H1 (cell line): ENCODE measurements at regions not wholly inside any gene's neighbourhood (a gene's known extent, or its start where the extent isn't known, plus 50 kb on each side); places are given as distances from the start of the nearest gene placed in this dataset.

ENCODE experiments used
- CTCF ChIA-PET: fragments of 300-600 bp; sonication (Branson Sonifier 250); formaldehyde crosslinking; loops from one replicate; lab custom pipeline; 2021; ENCODE audit not compliant: partially characterized antibody; lab: Charles Lee
- POLR2A ChIA-PET: fragments of 300-600 bp; sonication (Branson Sonifier 250); formaldehyde crosslinking; loops from one replicate; lab custom pipeline; 2021; ENCODE audit warnings: inconsistent platforms; ENCODE audit not compliant: partially characterized antibody; lab: Charles Lee
- DNase-seq, 2 experiments: peaks; one replicate each; pipeline versions ENCODE4 v3.0.0 to v3.0.0-alpha.2; 2010 to 2022; ENCODE audit warnings: low spot score in 2 of 2, low read depth in 1 of 2, mixed read lengths in 1 of 2
- FAIRE-seq: peaks from 2 replicates; lab custom pipeline; 2011; peaks lifted over from hg19 to GRCh38; lab: Jason Lieb, UNC
- H2AFZ ChIP-seq: 2 replicates; pipeline ENCODE4 v1.8.1; 2012; ENCODE audit warnings: low read length, inconsistent platforms
- H2AK5ac ChIP-seq: 2 replicates; pipeline ENCODE4 v1.6.1; 2013; ENCODE audit warnings: low read depth, low read length
- H2BK120ac ChIP-seq: replicated peaks from 2 replicates; pipeline ENCODE3; 2013; ENCODE audit warnings: low read depth, low read length, inconsistent platforms
- H2BK12ac ChIP-seq: 2 replicates; pipeline ENCODE4 v1.6.1; 2013; ENCODE audit warnings: low read depth, low read length
- H2BK15ac ChIP-seq: 2 replicates; pipeline ENCODE4 v1.6.1; 2013; ENCODE audit warnings: low read length
- H2BK20ac ChIP-seq: 2 replicates; pipeline ENCODE4 v1.6.1; 2013; ENCODE audit warnings: low read length
- H2BK5ac ChIP-seq: 2 replicates; pipeline ENCODE4 v1.6.1; 2013; ENCODE audit warnings: low read depth, low read length
- H3K14ac ChIP-seq: 2 replicates; pipeline ENCODE4 v1.6.1; 2013; ENCODE audit warnings: inconsistent platforms; ENCODE audit not compliant: insufficient read length
- H3K18ac ChIP-seq: 2 replicates; pipeline ENCODE4 v1.6.1; 2013; ENCODE audit warnings: low read length; ENCODE audit errors: extremely low read depth
- H3K23ac ChIP-seq: 2 replicates; pipeline ENCODE4 v1.6.1; 2013; ENCODE audit warnings: inconsistent platforms; ENCODE audit not compliant: insufficient read length
- H3K23me2 ChIP-seq: 2 replicates; pipeline ENCODE4 v1.6.1; 2013; ENCODE audit warnings: low read depth, low read length
- H3K27ac ChIP-seq: 2 replicates; pipeline ENCODE4 v1.6.1; 2011; ENCODE audit warnings: low read depth, low read length, inconsistent platforms
- H3K27me3 ChIP-seq, 4 experiments: replicated peaks in 1 of 4; 1 replicate in 1 of 4; 2 replicates in 3 of 4; pipeline versions ENCODE4 v1.6.1 to v1.8.1; 2011 to 2013; ENCODE audit warnings: low read length in 3 of 4, mild to moderate bottlenecking in 3 of 4, inconsistent platforms in 2 of 4, mixed read lengths in 2 of 4, moderate library complexity in 1 of 4; ENCODE audit not compliant: control insufficient read depth in 3 of 4, insufficient read depth in 3 of 4; ENCODE audit errors: extremely low read depth in 1 of 4
- H3K36me3 ChIP-seq, 4 experiments: 2 replicates each; pipeline versions ENCODE4 v1.6.1 to v1.8.1; 2011 to 2013; ENCODE audit warnings: mild to moderate bottlenecking in 4 of 4, low read length in 3 of 4, moderate library complexity in 2 of 4, control low read depth in 1 of 4, inconsistent platforms in 1 of 4; ENCODE audit not compliant: insufficient read depth in 4 of 4, control insufficient read depth in 2 of 4
- H3K4ac ChIP-seq: replicated peaks from 2 replicates; pipeline ENCODE3; 2013; ENCODE audit warnings: low read length, low read depth, mixed read lengths, inconsistent platforms; ENCODE audit not compliant: insufficient read length
- H3K4me1 ChIP-seq, 4 experiments: replicated peaks in 1 of 4; 1 replicate in 1 of 4; 2 replicates in 3 of 4; pipeline versions ENCODE4 v1.6.1 to v1.8.1; 2011 to 2013; ENCODE audit warnings: low read length in 3 of 4, inconsistent platforms in 2 of 4, mixed read lengths in 1 of 4; ENCODE audit not compliant: insufficient read depth in 4 of 4, control insufficient read depth in 3 of 4
- H3K4me2 ChIP-seq, 2 experiments: 2 replicates each; pipeline versions ENCODE4 v1.6.1 to v1.8.1; 2011 to 2013; ENCODE audit warnings: low read depth in 2 of 2, low read length in 2 of 2, control low read depth in 1 of 2, inconsistent platforms in 1 of 2, mild to moderate bottlenecking in 1 of 2; ENCODE audit not compliant: insufficient read depth in 1 of 2
- H3K4me3 ChIP-seq, 4 experiments: fragments of 200-600, 300-600 bp in 1 of 4; sonication (generic), shearing (Covaris generic), sonication (Bioruptor Twin) in 1 of 4; 2 replicates each; pipeline versions ENCODE4 v1.5.1 to v1.8.1; 2011 to 2016; ENCODE audit warnings: low read length in 4 of 4, low read depth in 3 of 4, control low read depth in 2 of 4, inconsistent platforms in 2 of 4, mild to moderate bottlenecking in 2 of 4, mixed read lengths in 1 of 4, moderate library complexity in 1 of 4; ENCODE audit not compliant: insufficient read depth in 2 of 4; ENCODE audit errors: extremely low read depth in 1 of 4
- H3K56ac ChIP-seq: replicated peaks from 2 replicates; pipeline ENCODE3; 2013; ENCODE audit warnings: low read depth, mild to moderate bottlenecking, mixed read lengths, low read length, inconsistent platforms; ENCODE audit not compliant: insufficient read length
- H3K79me1 ChIP-seq: 2 replicates; pipeline ENCODE4 v1.6.1; 2013; ENCODE audit warnings: low read depth, low read length, control low read depth
- H3K79me2 ChIP-seq, 2 experiments: 2 replicates each; pipeline versions ENCODE4 v1.6.1 to v1.8.1; 2012 to 2013; ENCODE audit warnings: low read length in 2 of 2, mild to moderate bottlenecking in 2 of 2, inconsistent platforms in 1 of 2; ENCODE audit not compliant: insufficient read depth in 2 of 2, control insufficient read depth in 1 of 2
- H3K9ac ChIP-seq, 4 experiments: replicated peaks in 1 of 4; 1 replicate in 1 of 4; 2 replicates in 3 of 4; pipeline versions ENCODE4 v1.6.1 to v1.8.1; 2011 to 2013; ENCODE audit warnings: low read depth in 3 of 4, low read length in 3 of 4, control low read depth in 2 of 4, mild to moderate bottlenecking in 2 of 4, moderate library complexity in 2 of 4, inconsistent platforms in 1 of 4; ENCODE audit errors: extremely low read depth in 1 of 4
- H3K9me3 ChIP-seq, 2 experiments: 2 replicates each; pipeline versions ENCODE4 v1.6.1 to v1.8.1; 2012 to 2013; ENCODE audit warnings: mild to moderate bottlenecking in 2 of 2, moderate library complexity in 2 of 2, control low read depth in 1 of 2, inconsistent platforms in 1 of 2, low read depth in 1 of 2, low read length in 1 of 2, mixed read lengths in 1 of 2; ENCODE audit not compliant: insufficient read depth in 2 of 2
- H4K20me1 ChIP-seq, 2 experiments: replicated peaks in 1 of 2; 2 replicates each; pipeline versions ENCODE3 to v1.8.1; 2011 to 2013; ENCODE audit warnings: inconsistent platforms in 2 of 2, low read length in 2 of 2, mild to moderate bottlenecking in 1 of 2; ENCODE audit not compliant: insufficient read depth in 2 of 2, control insufficient read depth in 1 of 2
- H4K5ac ChIP-seq: 2 replicates; pipeline ENCODE4 v1.6.1; 2013; ENCODE audit warnings: low read length, low read depth, mixed read lengths, inconsistent platforms; ENCODE audit not compliant: insufficient read length
- H4K8ac ChIP-seq: 2 replicates; pipeline ENCODE4 v1.8.0; 2013; ENCODE audit warnings: mild to moderate bottlenecking, moderate library complexity, low read length, inconsistent platforms; ENCODE audit not compliant: insufficient read depth; ENCODE audit errors: extremely low read depth
- H4K91ac ChIP-seq: replicated peaks from 2 replicates; pipeline ENCODE3; 2013; ENCODE audit warnings: low read length, mixed read lengths, inconsistent platforms; ENCODE audit not compliant: insufficient read length
- BACH1 ChIP-seq: IDR thresholded peaks from 2 replicates; pipeline ENCODE4 v1.6.1; 2012; ENCODE audit warnings: low read length, improper control_type of control experiment
- FOSL1 ChIP-seq: IDR thresholded peaks from 2 replicates; pipeline ENCODE4 v1.6.1; 2011; ENCODE audit warnings: mild to moderate bottlenecking, low read depth, low read length, moderate library complexity; ENCODE audit not compliant: insufficient read depth
- GABPA ChIP-seq: IDR thresholded peaks from 2 replicates; pipeline ENCODE4 v1.6.1; 2011; ENCODE audit warnings: mild to moderate bottlenecking, low read length, moderate library complexity, borderline replicate concordance; ENCODE audit not compliant: insufficient read depth
- KDM1A ChIP-seq: fragments of 200-600, 300-600 bp; sonication (generic); IDR thresholded peaks from 2 replicates; pipeline ENCODE4 v1.7.1; 2016; ENCODE audit warnings: mild to moderate bottlenecking, low read length, borderline replicate concordance
- POU5F1 ChIP-seq: IDR thresholded peaks from 2 replicates; pipeline ENCODE4 v1.6.1; 2011; ENCODE audit warnings: low read depth, mild to moderate bottlenecking, low read length, moderate library complexity
- SIN3A ChIP-seq, 2 experiments: IDR thresholded peaks in 1 of 2; conservative IDR thresholded peaks in 1 of 2; 2 replicates each; pipeline ENCODE4 v1.6.1; 2011 to 2012; ENCODE audit warnings: low read length in 2 of 2, improper control_type of control experiment in 1 of 2, low read depth in 1 of 2, mild to moderate bottlenecking in 1 of 2
- SIRT6 ChIP-seq: IDR thresholded peaks from one replicate; pipeline ENCODE4 v1.7.1; 2012; ENCODE audit warnings: low read length, inconsistent platforms
- WGBS, 2 experiments: shearing (Covaris generic) in 1 of 2; methylation state at CpG; one replicate each; pipeline versions ENCODE4 v1.1.6 to v1.1.7; 2013 to 2015; ENCODE audit warnings: low lambda C conversion rate in 2 of 2, mixed read lengths in 2 of 2, inconsistent platforms in 1 of 2, low coverage in 1 of 2, missing lambda C conversion rate in 1 of 2; ENCODE audit not compliant: insufficient replicate concordance in 2 of 2, insufficient coverage in 1 of 2, insufficient read length in 1 of 2; ENCODE audit errors: extremely low coverage in 1 of 2, missing lambda C conversion rate in 1 of 2; 5-methylcytosine and 5-hydroxymethylcytosine counted together
- TF ChIP-seq, protein P1 (sequence below), 3 experiments: IDR thresholded peaks; 1 replicate in 2 of 3; 2 replicates in 1 of 3; pipeline versions ENCODE4 v1.5.1 to v1.6.1; 2011; ENCODE audit warnings: low read length in 3 of 3, mild to moderate bottlenecking in 3 of 3, inconsistent platforms in 2 of 3, low read depth in 1 of 3, moderate library complexity in 1 of 3; ENCODE audit not compliant: insufficient read depth in 1 of 3; ENCODE audit errors: control extremely low read depth in 1 of 3
- TF ChIP-seq, protein P2 (sequence below): IDR thresholded peaks from 2 replicates; pipeline ENCODE4 v1.6.1; 2012; ENCODE audit warnings: inconsistent platforms
- TF ChIP-seq, protein P3 (sequence below): IDR thresholded peaks from 2 replicates; pipeline ENCODE4 v1.6.1; 2012; ENCODE audit warnings: inconsistent platforms

DNA sequence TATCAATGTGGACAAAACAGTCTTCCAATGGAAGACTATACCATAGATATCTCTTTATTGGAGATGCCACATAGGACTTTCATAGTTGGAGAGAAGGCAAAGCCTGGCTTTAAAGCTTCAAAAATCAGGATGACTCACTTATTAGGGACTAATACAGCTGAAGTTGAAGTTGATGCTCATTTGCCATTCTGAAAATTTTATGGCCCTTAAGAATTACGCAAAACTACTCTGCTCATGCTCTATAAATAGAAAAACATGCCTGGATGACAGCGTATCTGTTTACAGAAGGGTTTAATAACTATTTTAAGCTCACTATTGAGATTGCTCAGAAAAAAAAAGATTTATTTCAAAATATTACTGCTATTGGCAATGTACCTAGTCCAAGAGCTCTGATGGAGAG, 155.5 kb upstream of the DST start:
- Histone ChIP-seq H3K18ac (no peak overlapping the region), H3K79me1 (no peaks in the 10 kb centered on the region), H3K36me3 (no peaks in the 10 kb centered on the region), H3K9me3 (no peaks in the 10 kb centered on the region), H2BK20ac (no peak overlapping the region), H2AK5ac (no peak overlapping the region), H2BK120ac (no peak overlapping the region), H4K20me1 (no peaks in the 10 kb centered on the region), H3K4me3 (no peak overlapping the region), H4K91ac (no peak overlapping the region), H3K56ac (no peak overlapping the region), H2BK5ac (no peak overlapping the region), H2BK12ac (no peak overlapping the region), H3K14ac (no peak overlapping the region), H3K23ac (no peak overlapping the region), H3K4me1 (peaks cover 4 to 26% (median 14%) of the 10 kb centered on the region in 4 experiments; a peak in 6 of 7 replicates), H3K23me2 (no peaks in the 10 kb centered on the region), H2BK15ac (no peak overlapping the region), H4K5ac (no peak overlapping the region), H3K27ac (no peak overlapping the region), H3K79me2 (peaks cover 0 to 80% of the 10 kb centered on the region in 2 experiments; a peak in 3 of 4 replicates), H4K8ac (no peak overlapping the region), H3K4ac (no peak overlapping the region), H3K27me3 (no peaks in the 10 kb centered on the region), H2AFZ (no peak overlapping the region), H3K4me2 (no peak overlapping the region), H3K9ac (no peak overlapping the region)
- no peak for TF ChIP-seq SIN3A (conservative IDR thresholded peaks at IDR 0.05 in 1 of 2, IDR thresholded peaks at IDR 0.05 in 1 of 2; ENCODE audit: low read depth in 1 of 2, low read length in 2 of 2)
- TF ChIP-seq, protein P1, sequence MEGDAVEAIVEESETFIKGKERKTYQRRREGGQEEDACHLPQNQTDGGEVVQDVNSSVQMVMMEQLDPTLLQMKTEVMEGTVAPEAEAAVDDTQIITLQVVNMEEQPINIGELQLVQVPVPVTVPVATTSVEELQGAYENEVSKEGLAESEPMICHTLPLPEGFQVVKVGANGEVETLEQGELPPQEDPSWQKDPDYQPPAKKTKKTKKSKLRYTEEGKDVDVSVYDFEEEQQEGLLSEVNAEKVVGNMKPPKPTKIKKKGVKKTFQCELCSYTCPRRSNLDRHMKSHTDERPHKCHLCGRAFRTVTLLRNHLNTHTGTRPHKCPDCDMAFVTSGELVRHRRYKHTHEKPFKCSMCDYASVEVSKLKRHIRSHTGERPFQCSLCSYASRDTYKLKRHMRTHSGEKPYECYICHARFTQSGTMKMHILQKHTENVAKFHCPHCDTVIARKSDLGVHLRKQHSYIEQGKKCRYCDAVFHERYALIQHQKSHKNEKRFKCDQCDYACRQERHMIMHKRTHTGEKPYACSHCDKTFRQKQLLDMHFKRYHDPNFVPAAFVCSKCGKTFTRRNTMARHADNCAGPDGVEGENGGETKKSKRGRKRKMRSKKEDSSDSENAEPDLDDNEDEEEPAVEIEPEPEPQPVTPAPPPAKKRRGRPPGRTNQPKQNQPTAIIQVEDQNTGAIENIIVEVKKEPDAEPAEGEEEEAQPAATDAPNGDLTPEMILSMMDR (IDR thresholded peaks at IDR 0.05; ENCODE audit: control extremely low read depth in 1 of 3, insufficient read depth in 1 of 3, low read depth in 1 of 3, low read length in 3 of 3): no peak
- no peak for TF ChIP-seq POU5F1
- no peak for TF ChIP-seq GABPA
- TF ChIP-seq, protein P2, sequence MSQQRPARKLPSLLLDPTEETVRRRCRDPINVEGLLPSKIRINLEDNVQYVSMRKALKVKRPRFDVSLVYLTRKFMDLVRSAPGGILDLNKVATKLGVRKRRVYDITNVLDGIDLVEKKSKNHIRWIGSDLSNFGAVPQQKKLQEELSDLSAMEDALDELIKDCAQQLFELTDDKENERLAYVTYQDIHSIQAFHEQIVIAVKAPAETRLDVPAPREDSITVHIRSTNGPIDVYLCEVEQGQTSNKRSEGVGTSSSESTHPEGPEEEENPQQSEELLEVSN: no peak
- TF ChIP-seq KDM1A: no peak
- no peak for TF ChIP-seq SIRT6
- no peak for TF ChIP-seq FOSL1
- TF ChIP-seq BACH1: no peak
- TF ChIP-seq, protein P3, sequence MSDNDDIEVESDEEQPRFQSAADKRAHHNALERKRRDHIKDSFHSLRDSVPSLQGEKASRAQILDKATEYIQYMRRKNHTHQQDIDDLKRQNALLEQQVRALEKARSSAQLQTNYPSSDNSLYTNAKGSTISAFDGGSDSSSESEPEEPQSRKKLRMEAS: no peak
- 92% methylated on average over 2 of the region's 2 CpGs; no CpG with 5 or more reads in 1 of the 2 experiments for WGBS, 2 experiments
- ChIA-PET CTCF (interaction anchor here (1.3 kb wide), 1 partner anchor 53 kb away, joined by 3 read pairs; no protein-coding TSS in a partner anchor), POLR2A (no interaction called here)
- FAIRE-seq (no peak), DNase-seq (no peak)
